IMR-90 (cell line): ENCODE measurements at regions not wholly inside any gene's neighbourhood (a gene's known extent, or its start where the extent isn't known, plus 50 kb on each side); places are given as distances from the start of the nearest gene placed in this dataset.
A peak's percentile ranks its signal among the peaks of the same experiment; 100 is the strongest.

Experiments used
- ATAC-seq: fragments of 200-7000 bp; cut with Tn5 transposase; 2 replicates; pipeline ENCODE4 v1.9.1; 2020; ENCODE audit warnings: low read depth, mild to moderate bottlenecking, moderate library complexity
- BruUV-seq: library from RNA; stranded (reverse); fragments of 400-500 nt; replicated peaks from 2 replicates; lab custom pipeline; 2021; lab: Mats Ljungman, UMichigan
- CTCF ChIA-PET: fragments of 300-600 bp; formaldehyde crosslinking; extraction: SDS; loops from one replicate; lab custom pipeline; 2021; ENCODE audit warnings: antibody characterized with exemption; lab: Yijun Ruan, JAX
- POLR2A ChIA-PET: fragments of 300-600 bp; sonication (Branson Sonifier 250); formaldehyde crosslinking; loops from one replicate; lab custom pipeline; 2022; ENCODE audit warnings: antibody characterized with exemption; ENCODE audit not compliant: unreplicated experiment; lab: Charles Lee
- DNase-seq: peaks from one replicate; pipeline ENCODE4 v3.0.0; 2013
- H2AFZ ChIP-seq: replicated peaks from 2 replicates; pipeline ENCODE3; 2013; ENCODE audit warnings: low read length, mild to moderate bottlenecking; ENCODE audit not compliant: poor library complexity
- H2AK5ac ChIP-seq: 2 replicates; pipeline ENCODE4 v1.6.1; 2013; ENCODE audit warnings: low read depth, low read length, inconsistent platforms
- H2AK9ac ChIP-seq: replicated peaks from 2 replicates; pipeline ENCODE3; 2013; ENCODE audit warnings: mild to moderate bottlenecking, low read depth, low read length, moderate library complexity; ENCODE audit not compliant: poor library complexity
- H2BK120ac ChIP-seq: 2 replicates; pipeline ENCODE4 v1.6.1; 2013; ENCODE audit warnings: low read depth, low read length, inconsistent platforms
- H2BK15ac ChIP-seq: 3 replicates; pipeline ENCODE4 v1.6.1; 2013; ENCODE audit warnings: low read depth, low read length, inconsistent platforms
- H2BK20ac ChIP-seq: 2 replicates; pipeline ENCODE4 v1.6.1; 2013; ENCODE audit warnings: low read depth, mild to moderate bottlenecking, inconsistent platforms, low read length, moderate library complexity
- H2BK5ac ChIP-seq: 2 replicates; pipeline ENCODE4 v1.6.1; 2013; ENCODE audit warnings: mild to moderate bottlenecking, low read depth, low read length, inconsistent platforms; ENCODE audit not compliant: poor library complexity, severe bottlenecking
- H3K14ac ChIP-seq: replicated peaks from 2 replicates; pipeline ENCODE4 v1.6.1; 2013; ENCODE audit warnings: low read depth, low read length, inconsistent platforms
- H3K18ac ChIP-seq: 2 replicates; pipeline ENCODE4 v1.6.1; 2013; ENCODE audit warnings: low read depth, low read length, control low read depth
- H3K23ac ChIP-seq: 2 replicates; pipeline ENCODE4 v1.6.1; 2013; ENCODE audit warnings: low read depth, low read length, inconsistent platforms
- H3K27ac ChIP-seq: 2 replicates; pipeline ENCODE4 v1.5.1; 2013; ENCODE audit warnings: mild to moderate bottlenecking, control low read depth, low read length; ENCODE audit not compliant: insufficient read depth
- H3K27me3 ChIP-seq: 2 replicates; pipeline ENCODE4 v1.6.1; 2013; ENCODE audit warnings: low read length; ENCODE audit not compliant: control insufficient read depth, insufficient read depth
- H3K36me3 ChIP-seq: 2 replicates; pipeline ENCODE4 v1.6.1; 2013; ENCODE audit warnings: low read length, mixed read lengths; ENCODE audit not compliant: control insufficient read depth, insufficient read depth
- H3K4ac ChIP-seq: 2 replicates; pipeline ENCODE4 v1.6.1; 2013; ENCODE audit warnings: low read depth, low read length, inconsistent platforms
- H3K4me1 ChIP-seq: 2 replicates; pipeline ENCODE4 v1.6.1; 2013; ENCODE audit warnings: low read length, mixed read lengths; ENCODE audit not compliant: control insufficient read depth, insufficient read depth
- H3K4me2 ChIP-seq: 2 replicates; pipeline ENCODE4 v1.6.1; 2013; ENCODE audit warnings: low read depth, mild to moderate bottlenecking, control low read depth, low read length, moderate library complexity
- H3K4me3 ChIP-seq: 2 replicates; pipeline ENCODE4 v1.5.1; 2013; ENCODE audit warnings: low read depth, mild to moderate bottlenecking, control low read depth, low read length, moderate library complexity; ENCODE audit not compliant: insufficient read depth
- H3K56ac ChIP-seq: 2 replicates; pipeline ENCODE4 v1.6.1; 2013; ENCODE audit warnings: low read length, inconsistent platforms; ENCODE audit not compliant: insufficient read depth; ENCODE audit errors: extremely low read depth
- H3K79me1 ChIP-seq, 2 experiments: 2 replicates each; pipeline ENCODE4 v1.6.1; 2013; ENCODE audit warnings: low read length in 2 of 2, inconsistent platforms in 1 of 2, low read depth in 1 of 2
- H3K9ac ChIP-seq: 2 replicates; pipeline ENCODE4 v1.6.1; 2013; ENCODE audit warnings: low read depth, low read length, control low read depth
- H3K9me1 ChIP-seq: 2 replicates; pipeline ENCODE4 v1.6.1; 2013; ENCODE audit warnings: low read length, inconsistent platforms; ENCODE audit not compliant: insufficient read depth
- H3K9me3 ChIP-seq: 2 replicates; pipeline ENCODE4 v1.6.1; 2013; ENCODE audit warnings: low read length; ENCODE audit not compliant: control insufficient read depth, insufficient read depth
- H4K20me1 ChIP-seq: 2 replicates; pipeline ENCODE4 v1.6.1; 2013; ENCODE audit warnings: low read length, inconsistent platforms; ENCODE audit not compliant: insufficient read depth
- H4K5ac ChIP-seq: 2 replicates; pipeline ENCODE4 v1.6.1; 2013; ENCODE audit warnings: mild to moderate bottlenecking, low read depth, low read length, control low read depth
- H4K8ac ChIP-seq, 2 experiments: 2 replicates each; pipeline ENCODE4 v1.6.1; 2013; ENCODE audit warnings: low read depth in 2 of 2, low read length in 2 of 2, control low read depth in 1 of 2, inconsistent platforms in 1 of 2
- H4K91ac ChIP-seq: 2 replicates; pipeline ENCODE4 v1.6.1; 2013; ENCODE audit warnings: low read depth, low read length, inconsistent platforms; ENCODE audit not compliant: insufficient read depth
- CEBPB ChIP-seq: IDR thresholded peaks from 2 replicates; pipeline ENCODE4 v1.6.1; 2012; ENCODE audit warnings: low read depth, low read length, improper control_type of control experiment
- RAD21 ChIP-seq: IDR thresholded peaks from 2 replicates; pipeline ENCODE4 v1.6.1; 2012; ENCODE audit warnings: low read length, improper control_type of control experiment
- WGBS, 2 experiments: methylation state at CpG; one replicate each; pipeline versions ENCODE4 v1.1.5 to v1.1.7; 2013; ENCODE audit warnings: missing lambda C conversion rate in 2 of 2; ENCODE audit not compliant: insufficient read length in 1 of 2; ENCODE audit errors: extremely low coverage in 2 of 2; 5-methylcytosine and 5-hydroxymethylcytosine counted together
- dilution Hi-C: fragments of 300-500 bp; cut with HindIII; formaldehyde crosslinking; loops from one replicate; pipeline ENCODE4 v1.14.3; 2018; ENCODE audit warnings: low sequenced_read_pairs; ENCODE audit not compliant: unreplicated experiment
- in situ Hi-C: fragments of 300-500 bp; cut with MboI; formaldehyde crosslinking; loops from 3 replicates; pipeline ENCODE4 v1.14.3; 2019; ENCODE audit warnings: low sequenced_read_pairs, inconsistent platforms, mixed read lengths
- intact Hi-C: fragments of 100-400 bp; cut with micrococcal nuclease; formaldehyde crosslinking; loops from 2 replicates; pipeline ENCODE4 v1.10.0; 2022
- TF ChIP-seq, protein P1 (sequence below): fragments of 150-350 bp; IDR thresholded peaks from 2 replicates; pipeline ENCODE4 v1.6.1; 2017; ENCODE audit warnings: mild to moderate bottlenecking, antibody characterized with exemption, low read length, low read depth

DNA sequence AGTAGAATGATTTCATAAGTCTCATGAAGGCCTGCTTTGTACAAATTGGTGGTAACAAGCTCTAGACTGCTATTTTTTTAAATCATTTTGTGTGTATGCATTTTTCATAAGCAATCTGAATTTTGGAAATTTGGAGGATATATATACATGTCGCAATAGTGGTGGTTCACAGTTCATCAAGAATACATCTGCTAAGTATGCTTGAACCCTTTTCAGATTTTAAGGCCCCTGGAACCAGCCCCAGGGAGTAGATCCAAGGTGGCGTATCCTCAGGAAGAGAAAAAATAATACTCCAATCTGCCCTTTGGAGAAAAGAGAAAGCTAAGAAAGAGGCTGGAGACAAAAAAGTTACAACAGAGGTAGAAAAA, 141.6 kb downstream of the HINT1 start:
- DNase-seq (no peak), ATAC-seq (no peak)
- Histone ChIP-seq H3K9me1 (no peaks in the 10 kb centered on the region), H2BK20ac (no peak overlapping the region), H4K8ac (no peak overlapping the region), H3K9ac (no peak overlapping the region), H3K36me3 (no peaks in the 10 kb centered on the region), H3K4me3 (no peak overlapping the region), H3K14ac (no peak overlapping the region), H3K27ac (no peak overlapping the region), H3K23ac (no peak overlapping the region), H2BK120ac (no peak overlapping the region), H3K27me3 (no peaks in the 10 kb centered on the region), H3K79me1 (no peaks in the 10 kb centered on the region), H2AK9ac (no peak overlapping the region), H2BK15ac (no peak overlapping the region), H3K4me2 (no peak overlapping the region), H3K4ac (no peak overlapping the region), H2BK5ac (no peak overlapping the region), H3K18ac (no peak overlapping the region), H2AK5ac (no peak overlapping the region), H3K9me3 (no peaks in the 10 kb centered on the region), H3K56ac (no peak overlapping the region), H4K5ac (no peak overlapping the region), H4K91ac (no peak overlapping the region), H4K20me1 (no peaks in the 10 kb centered on the region), H2AFZ (no peak overlapping the region), H3K4me1 (no peaks in the 10 kb centered on the region)
- in situ Hi-C loops (no loop called here), dilution Hi-C loops (no loop called here), intact Hi-C loops (no loop called here)
- POLR2A ChIA-PET = no interaction called here
- CTCF ChIA-PET = interaction anchor here (0.6 kb wide), 1 partner anchor 108 kb away, joined by 5 read pairs; no protein-coding TSS in a partner anchor
- peak; percentile 38 for TF ChIP-seq CEBPB
- TF ChIP-seq, protein P1, sequence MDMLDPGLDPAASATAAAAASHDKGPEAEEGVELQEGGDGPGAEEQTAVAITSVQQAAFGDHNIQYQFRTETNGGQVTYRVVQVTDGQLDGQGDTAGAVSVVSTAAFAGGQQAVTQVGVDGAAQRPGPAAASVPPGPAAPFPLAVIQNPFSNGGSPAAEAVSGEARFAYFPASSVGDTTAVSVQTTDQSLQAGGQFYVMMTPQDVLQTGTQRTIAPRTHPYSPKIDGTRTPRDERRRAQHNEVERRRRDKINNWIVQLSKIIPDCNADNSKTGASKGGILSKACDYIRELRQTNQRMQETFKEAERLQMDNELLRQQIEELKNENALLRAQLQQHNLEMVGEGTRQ = no peak
- no peak for TF ChIP-seq RAD21
- BruUV-seq = no TSS peak
- WGBS, 2 experiments = no CpG with 5 or more reads among the region's 2 CpGs
